NB4 (cell line): ENCODE measurements at regions not wholly inside any gene's neighbourhood (a gene's known extent, or its start where the extent isn't known, plus 50 kb on each side); places are given as distances from the start of the nearest gene placed in this dataset.

ENCODE experiments used
- DNase-seq: peaks from one replicate; pipeline ENCODE4 v3.0.0; 2010; ENCODE audit warnings: low read depth
- H3K4me3 ChIP-seq: one replicate; pipeline ENCODE4 v1.5.1; 2011; ENCODE audit warnings: mild to moderate bottlenecking, low read depth, low read length, moderate library complexity
- CTCF ChIP-seq: IDR thresholded peaks from one replicate; pipeline ENCODE4 v1.5.1; 2012; ENCODE audit warnings: low read depth, low read length
- MAX ChIP-seq: IDR thresholded peaks from 2 replicates; pipeline ENCODE4 v1.6.1; 2011; ENCODE audit warnings: low read depth, low read length
- MYC ChIP-seq: IDR thresholded peaks from 2 replicates; pipeline ENCODE4 v1.6.1; 2011; ENCODE audit warnings: low read depth, low read length
- POLR2A ChIP-seq: IDR thresholded peaks from 2 replicates; pipeline ENCODE4 v1.6.1; 2011; ENCODE audit warnings: mild to moderate bottlenecking; ENCODE audit not compliant: insufficient read length; ENCODE audit errors: extremely low read depth

GRCh38 chr10:108849688-108850087, 1073.6 kb downstream of the XPNPEP1 start:
- no peak for DNase-seq
- TF ChIP-seq POLR2A (no peak), MAX (no peak), MYC (no peak), CTCF (no peak)
- H3K4me3 ChIP-seq, result no peak overlapping the region

- no peak overlapping the region for H3K4me3 ChIP-seq
- DNase-seq, result no peak
- TF ChIP-seq POLR2A (no peak), CTCF (no peak), MYC (no peak), MAX (no peak)
Observed at GRCh38 chr10:108849186-108849585, 1074.1 kb downstream of the XPNPEP1 start.

DNA sequence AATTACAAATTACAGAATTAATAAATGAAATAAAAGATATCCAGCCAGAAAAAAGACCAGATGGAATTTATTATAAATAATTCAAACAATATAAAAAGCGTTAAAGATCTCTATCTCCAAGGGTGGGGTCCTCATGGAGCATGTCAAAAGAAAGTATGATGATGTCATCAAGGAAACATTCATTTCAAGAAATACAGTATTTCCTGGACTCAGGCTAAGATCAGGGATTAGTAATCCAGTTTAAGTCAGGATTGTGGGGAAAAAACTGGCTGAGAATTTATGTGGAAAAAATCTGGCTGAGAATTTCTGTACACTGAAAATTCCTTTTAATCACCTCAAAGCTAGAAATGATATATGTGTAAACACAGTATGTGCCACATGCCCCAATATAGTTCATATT, 1075.3 kb downstream of the XPNPEP1 start:
- no peak for DNase-seq
- H3K4me3 ChIP-seq, result no peak overlapping the region
- TF ChIP-seq MAX (no peak), CTCF (no peak), POLR2A (no peak), MYC (no peak)

GRCh38 chr10:108840944-108841343, 1082.4 kb downstream of the XPNPEP1 start:
- TF ChIP-seq MYC (no peak), CTCF (no peak), MAX (no peak), POLR2A (no peak)
- H3K4me3 ChIP-seq, result no peak overlapping the region
- no peak for DNase-seq

DNA sequence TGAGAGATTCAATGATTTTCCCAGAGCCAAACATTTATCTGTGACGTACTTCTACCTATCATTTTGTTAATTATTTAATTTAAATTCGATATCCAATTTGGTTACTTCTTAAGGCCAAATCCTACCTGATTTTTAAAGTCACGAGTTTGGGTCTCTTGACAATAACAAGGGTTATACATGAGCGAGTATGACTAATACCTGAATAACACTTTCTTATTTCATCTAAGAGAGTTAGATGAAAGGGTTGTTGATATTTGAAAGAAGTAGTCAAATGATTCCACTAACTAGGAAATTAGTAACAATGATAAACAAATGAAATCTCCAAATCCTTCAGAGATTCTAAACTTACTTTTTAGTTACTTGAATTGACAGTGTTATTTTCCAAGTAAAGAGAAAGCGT, 1086.9 kb downstream of the XPNPEP1 start:
- no peak for DNase-seq

More for the DNA sequence above, 1086.9 kb downstream of the XPNPEP1 start:
- no peak for TF ChIP-seq MAX
- TF ChIP-seq POLR2A, result no peak
- no peak for TF ChIP-seq CTCF
- no peak for TF ChIP-seq MYC
- H3K4me3 ChIP-seq, result no peak overlapping the region
